CD4-positive, alpha-beta T cell treated with Interferon alpha-2 for 1 hour (primary cell): ENCODE measurements at regions not wholly inside any gene's neighbourhood (a gene's known extent, or its start where the extent isn't known, plus 50 kb on each side); places are given as distances from the start of the nearest gene placed in this dataset.

Source experiments
- DNase-seq, 2 donors: peaks; one replicate each; pipeline ENCODE4 v3.0.0-alpha.2; 2020 to 2022

GRCh38 chr7:1321411-1322239 is 89.0 kb downstream of the UNCX start:
- no peak for DNase-seq

DNA sequence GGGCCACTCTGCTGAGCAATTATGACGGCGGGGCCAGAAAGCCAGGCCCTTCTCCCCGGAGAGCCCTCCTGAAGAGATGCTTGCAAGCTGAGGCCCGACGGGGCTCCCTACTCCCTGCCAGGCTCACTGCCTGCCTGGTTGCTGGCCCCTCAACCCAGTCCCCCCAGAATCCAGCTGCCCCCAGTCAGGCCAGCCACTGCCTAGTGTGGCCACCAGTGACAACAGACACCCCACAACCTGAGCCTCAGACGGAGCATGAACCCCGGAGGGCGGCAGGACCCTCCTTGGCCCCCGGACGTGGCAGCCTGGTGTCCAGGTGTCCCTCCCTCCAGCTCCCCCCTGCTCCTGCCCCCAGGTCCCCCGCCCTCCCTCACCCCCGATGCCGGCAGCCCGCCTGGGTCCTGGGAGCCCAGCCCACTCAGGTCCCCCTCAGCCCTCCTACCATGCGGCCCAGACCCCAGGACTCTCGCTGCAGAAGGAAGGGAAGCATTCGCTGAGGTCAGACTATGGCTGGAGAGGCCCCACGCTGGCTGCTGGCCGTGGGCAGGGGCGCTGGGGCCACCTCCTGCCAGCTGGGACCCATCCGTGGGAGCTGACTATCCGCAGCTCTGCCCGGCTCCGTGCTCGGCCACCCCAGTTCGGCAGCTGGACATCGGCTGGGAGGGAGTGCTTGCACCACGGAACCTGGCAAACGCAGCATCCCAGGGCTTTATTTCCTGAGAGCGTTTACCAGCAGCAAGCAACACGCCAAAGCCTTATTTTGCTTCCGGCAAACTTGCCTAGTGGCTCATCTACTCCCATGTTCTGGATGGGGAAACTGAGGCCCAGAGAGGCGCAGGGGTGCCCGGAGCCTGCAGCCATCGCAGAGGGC is 89.8 kb downstream of the UNCX start:
- no peak for DNase-seq

GRCh38 chr7:1323178-1324027 is 90.7 kb downstream of the UNCX start:
- DNase-seq = no peak

DNA sequence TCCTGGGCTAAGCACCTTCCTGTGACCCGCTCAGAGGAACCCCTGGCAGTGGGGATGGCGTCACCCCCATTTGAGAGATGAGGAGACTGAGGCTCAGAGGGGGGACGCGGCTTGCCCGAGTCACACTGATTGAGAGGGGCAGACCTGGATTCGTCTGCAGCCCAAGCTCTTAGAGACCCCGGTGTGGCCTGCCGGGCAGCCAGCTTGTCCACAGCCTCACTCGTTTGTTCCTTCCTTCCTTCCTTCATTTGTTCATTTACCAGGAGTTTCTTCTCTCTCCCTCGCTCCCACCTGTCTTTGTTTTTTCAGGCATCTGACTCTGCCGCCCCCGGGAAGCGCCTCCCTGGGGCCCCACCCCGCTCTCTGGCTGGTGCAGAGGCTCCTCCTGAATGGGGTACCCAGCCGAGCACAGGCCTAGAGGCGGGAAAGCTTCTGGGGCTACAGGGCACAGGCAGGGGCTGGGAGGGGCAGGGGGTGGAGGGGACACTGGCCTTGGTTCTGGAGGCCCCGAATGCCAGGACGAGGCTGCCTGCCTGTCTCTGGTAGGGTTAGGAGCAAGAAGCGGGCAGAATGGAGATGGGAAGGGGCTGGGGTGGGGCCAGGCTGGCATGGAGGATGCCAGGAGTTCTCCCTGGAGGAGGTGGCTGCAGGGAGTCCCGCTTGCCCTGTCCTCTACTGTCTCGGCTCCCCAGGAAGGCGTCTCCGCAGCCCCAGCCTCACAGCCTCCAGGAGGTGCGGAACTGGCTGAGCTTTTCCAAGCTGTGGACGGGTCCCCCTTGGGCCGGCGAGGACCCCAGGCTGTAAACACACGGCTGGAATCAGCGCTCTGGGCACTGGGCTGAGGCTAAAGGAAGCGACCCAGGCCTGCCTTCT is 91.6 kb downstream of the UNCX start:
- no peak for DNase-seq

DNA sequence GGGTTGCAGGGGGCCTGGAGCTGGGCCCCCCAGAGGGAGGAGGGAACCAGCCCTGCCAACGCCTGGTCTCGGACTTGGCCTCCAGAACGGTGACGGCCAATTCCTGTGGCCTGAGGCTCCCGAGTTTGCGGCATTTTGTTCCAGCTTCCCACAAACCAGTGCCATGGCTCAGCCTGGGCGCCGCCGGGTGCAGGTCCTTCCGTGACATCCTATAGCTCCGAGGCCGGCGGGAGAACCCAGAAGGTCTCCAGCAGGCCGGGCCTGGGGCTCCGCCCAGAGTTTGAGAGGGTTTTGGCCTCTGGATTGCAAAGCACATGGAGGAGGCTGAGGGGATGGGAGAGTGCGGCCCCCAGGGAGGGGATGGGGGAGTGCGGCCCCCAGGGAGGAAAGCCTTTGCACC is 92.6 kb downstream of the UNCX start:
- no peak for DNase-seq

DNA sequence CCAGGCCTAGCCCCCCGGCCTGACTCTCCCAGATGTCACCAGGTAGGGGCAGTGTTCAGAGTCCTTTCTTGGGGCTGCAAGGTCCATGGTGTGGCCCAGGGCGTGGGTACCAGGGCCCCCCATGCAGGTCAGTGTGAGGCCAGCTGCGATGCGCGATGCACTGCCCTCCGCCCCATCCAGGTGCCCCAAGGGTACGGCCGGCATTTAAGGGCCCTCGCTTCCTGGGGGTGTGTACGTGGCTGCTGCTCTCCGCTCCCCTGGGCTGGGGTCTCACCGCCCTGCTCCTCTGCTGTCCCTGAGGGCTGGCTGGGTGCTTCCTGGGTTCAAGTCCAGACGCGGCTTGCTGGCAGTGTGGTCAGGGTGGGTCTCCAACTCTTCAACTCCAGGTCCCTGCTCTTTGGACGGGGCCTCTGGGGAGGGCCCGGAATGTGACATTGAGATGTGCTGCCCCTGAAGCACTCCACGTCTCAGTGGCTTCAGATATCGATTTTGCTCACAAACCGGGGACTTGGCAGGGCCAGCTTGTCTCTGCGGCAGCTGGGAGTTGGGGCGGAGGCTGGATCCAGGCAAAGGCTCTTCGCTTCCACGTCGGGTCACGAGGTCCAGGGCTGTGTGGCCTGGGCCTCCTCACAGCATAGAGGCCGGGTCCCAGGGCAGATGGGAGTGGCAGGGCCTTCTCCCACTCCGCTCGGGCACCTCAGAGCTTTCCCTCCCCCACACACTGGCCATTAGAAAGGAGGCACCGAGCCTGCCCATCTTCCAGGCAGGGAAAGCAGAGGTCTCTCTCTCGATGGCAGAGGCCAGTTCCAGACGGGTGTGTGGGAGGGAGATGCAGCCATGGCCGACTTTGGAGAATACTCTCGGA is 93.2 kb downstream of the UNCX start:
- DNase-seq = no peak

GRCh38 chr7:1326511-1326785 is 93.8 kb downstream of the UNCX start:
- no peak for DNase-seq

DNA sequence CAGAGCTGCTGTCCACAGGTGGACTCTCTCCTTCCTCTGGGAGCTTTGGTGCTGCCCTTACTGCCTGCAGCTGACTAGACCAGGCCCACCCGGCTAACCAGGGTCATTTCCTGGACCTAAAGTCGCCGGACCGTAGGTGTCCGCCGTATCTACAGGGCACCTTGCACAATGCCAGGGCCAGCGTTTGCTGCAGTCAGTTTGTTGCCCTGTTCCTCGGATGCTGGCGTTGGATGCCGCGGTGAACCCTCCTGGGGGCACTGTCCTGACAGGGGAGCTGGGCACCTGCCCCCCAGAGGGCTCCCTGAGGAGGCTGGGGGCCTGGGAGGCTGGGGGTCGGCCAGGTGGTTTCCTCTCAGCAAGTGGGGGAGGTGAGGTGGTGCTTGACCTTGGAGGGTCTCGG is 96.6 kb downstream of the UNCX start:
- no peak for DNase-seq

- DNase-seq = no peak
These were observed 97.5 kb downstream of the UNCX start for GRCh38 chr7:1329966-1330800.

GRCh38 chr7:1330801-1331425 is 98.2 kb downstream of the UNCX start:
- DNase-seq = no peak

GRCh38 chr7:1331561-1332467 is 99.1 kb downstream of the UNCX start:
- DNase-seq = no peak

- no peak for DNase-seq
These were observed 103.8 kb downstream of the UNCX start for GRCh38 chr7:1336509-1336908.

DNA sequence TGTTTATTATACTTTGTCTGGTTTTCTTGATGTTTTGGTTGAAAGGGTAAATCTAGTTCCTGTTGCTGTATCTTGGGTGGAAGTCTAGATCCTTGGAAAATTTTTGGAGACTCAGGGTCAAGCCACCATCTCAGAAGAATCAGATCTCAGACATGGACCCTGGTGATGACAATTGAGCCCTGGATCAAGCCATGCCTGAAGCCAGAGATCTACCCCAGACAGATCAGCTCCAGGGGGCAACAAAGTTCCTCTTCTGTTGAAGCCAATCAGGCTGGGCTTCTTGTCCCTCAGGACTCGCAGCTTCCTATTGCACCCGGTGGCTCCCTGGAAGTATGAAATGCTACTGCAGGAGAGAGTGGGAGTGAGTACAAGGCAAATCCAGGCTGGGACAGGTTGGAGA is 106.9 kb downstream of the UNCX start:
- DNase-seq = no peak

GRCh38 chr7:1340031-1340430 is 107.4 kb downstream of the UNCX start:
- no peak for DNase-seq

- DNase-seq = no peak
These were observed 108.0 kb downstream of the UNCX start for GRCh38 chr7:1340461-1341360.

GRCh38 chr7:1341361-1342089 is 108.9 kb downstream of the UNCX start:
- DNase-seq = no peak

- DNase-seq = no peak
These were observed 109.5 kb downstream of the UNCX start for GRCh38 chr7:1342090-1342640.
